Endothelial cell (in vitro differentiated cells): ENCODE measurements at regions not wholly inside any gene's neighbourhood (a gene's known extent, or its start where the extent isn't known, plus 50 kb on each side); places are given as distances from the start of the nearest gene placed in this dataset.
"Not testable (repeated sequence)": the region's sequence is repeated elsewhere in the genome, so short reads cannot be mapped to it uniquely, and the experiment has no call there.

Experiments
- DNase-seq: peaks from one replicate; pipeline ENCODE4 v3.0.0; 2021; ENCODE audit warnings: low spot score
- H3K27ac Mint-ChIP-seq: one replicate; pipeline ENCODE4 v1.8.0; 2021; ENCODE audit warnings: mixed read lengths, inconsistent platforms; ENCODE audit not compliant: unreplicated experiment
- H3K27me3 Mint-ChIP-seq: one replicate; pipeline ENCODE4 v1.8.0; 2021; ENCODE audit warnings: mild to moderate bottlenecking, moderate library complexity, mixed read lengths, inconsistent platforms; ENCODE audit not compliant: unreplicated experiment
- H3K36me3 Mint-ChIP-seq: one replicate; pipeline ENCODE4 v1.8.0; 2021; ENCODE audit warnings: mild to moderate bottlenecking, low read depth, mixed read lengths, inconsistent platforms; ENCODE audit not compliant: unreplicated experiment
- H3K4me1 Mint-ChIP-seq: one replicate; pipeline ENCODE4 v1.8.0; 2021; ENCODE audit warnings: mild to moderate bottlenecking, mixed read lengths, inconsistent platforms; ENCODE audit not compliant: unreplicated experiment
- H3K4me3 Mint-ChIP-seq: one replicate; pipeline ENCODE4 v1.8.0; 2021; ENCODE audit warnings: mild to moderate bottlenecking, mixed read lengths, inconsistent platforms; ENCODE audit not compliant: unreplicated experiment
- H3K9me3 Mint-ChIP-seq: one replicate; pipeline ENCODE4 v1.8.0; 2021; ENCODE audit warnings: mixed read lengths, inconsistent platforms; ENCODE audit not compliant: unreplicated experiment
- TF ChIP-seq, protein P1 (sequence below): fragments of 200-600 bp; sonication (generic); IDR thresholded peaks from one replicate; pipeline ENCODE4 v1.5.0; 2021; ENCODE audit warnings: antibody characterized with exemption; ENCODE audit not compliant: unreplicated experiment

DNA sequence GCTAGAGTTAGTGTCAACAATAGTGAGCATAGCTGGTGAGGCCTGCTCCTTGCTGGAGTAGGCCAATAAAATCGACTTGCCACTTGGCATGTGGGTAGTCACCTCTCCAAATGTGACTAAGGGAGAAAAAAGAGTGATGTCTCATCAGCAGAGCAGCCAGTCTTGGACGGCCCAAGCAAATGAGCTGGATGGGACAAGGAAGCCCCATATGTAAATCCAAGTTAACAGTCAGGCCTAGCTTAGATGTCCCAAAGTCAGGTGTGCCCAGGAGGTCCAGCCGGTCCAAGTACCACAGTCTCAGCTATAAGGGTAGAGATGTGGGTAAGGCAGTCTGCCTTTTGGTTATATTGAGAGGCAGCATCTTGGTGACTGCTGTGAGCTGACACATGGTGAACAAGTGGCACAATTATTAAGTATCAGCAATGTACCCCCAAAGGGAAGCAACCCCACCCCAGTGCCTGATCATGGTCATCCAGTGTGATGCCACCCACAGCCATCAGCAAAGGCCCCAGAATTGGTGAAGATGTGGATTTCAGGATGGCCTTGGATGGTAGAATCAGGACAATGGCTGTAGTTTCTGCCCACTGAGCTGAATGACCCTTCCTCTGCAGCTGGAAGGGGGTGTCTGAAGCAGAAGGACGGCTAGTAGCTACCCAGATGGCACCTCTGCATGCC lies 83.4 kb downstream of the TNFRSF13B start:
- Mint-ChIP-seq H3K9me3 (no peaks in the 10 kb centered on the region), H3K27ac (no peak overlapping the region), H3K27me3 (peaks cover 2% of the 10 kb centered on the region), H3K36me3 (no peaks in the 10 kb centered on the region), H3K4me1 (no peaks in the 10 kb centered on the region), H3K4me3 (no peak overlapping the region)
- DNase-seq, result no peak
- TF ChIP-seq, protein P1, sequence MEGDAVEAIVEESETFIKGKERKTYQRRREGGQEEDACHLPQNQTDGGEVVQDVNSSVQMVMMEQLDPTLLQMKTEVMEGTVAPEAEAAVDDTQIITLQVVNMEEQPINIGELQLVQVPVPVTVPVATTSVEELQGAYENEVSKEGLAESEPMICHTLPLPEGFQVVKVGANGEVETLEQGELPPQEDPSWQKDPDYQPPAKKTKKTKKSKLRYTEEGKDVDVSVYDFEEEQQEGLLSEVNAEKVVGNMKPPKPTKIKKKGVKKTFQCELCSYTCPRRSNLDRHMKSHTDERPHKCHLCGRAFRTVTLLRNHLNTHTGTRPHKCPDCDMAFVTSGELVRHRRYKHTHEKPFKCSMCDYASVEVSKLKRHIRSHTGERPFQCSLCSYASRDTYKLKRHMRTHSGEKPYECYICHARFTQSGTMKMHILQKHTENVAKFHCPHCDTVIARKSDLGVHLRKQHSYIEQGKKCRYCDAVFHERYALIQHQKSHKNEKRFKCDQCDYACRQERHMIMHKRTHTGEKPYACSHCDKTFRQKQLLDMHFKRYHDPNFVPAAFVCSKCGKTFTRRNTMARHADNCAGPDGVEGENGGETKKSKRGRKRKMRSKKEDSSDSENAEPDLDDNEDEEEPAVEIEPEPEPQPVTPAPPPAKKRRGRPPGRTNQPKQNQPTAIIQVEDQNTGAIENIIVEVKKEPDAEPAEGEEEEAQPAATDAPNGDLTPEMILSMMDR, result no peak

DNA sequence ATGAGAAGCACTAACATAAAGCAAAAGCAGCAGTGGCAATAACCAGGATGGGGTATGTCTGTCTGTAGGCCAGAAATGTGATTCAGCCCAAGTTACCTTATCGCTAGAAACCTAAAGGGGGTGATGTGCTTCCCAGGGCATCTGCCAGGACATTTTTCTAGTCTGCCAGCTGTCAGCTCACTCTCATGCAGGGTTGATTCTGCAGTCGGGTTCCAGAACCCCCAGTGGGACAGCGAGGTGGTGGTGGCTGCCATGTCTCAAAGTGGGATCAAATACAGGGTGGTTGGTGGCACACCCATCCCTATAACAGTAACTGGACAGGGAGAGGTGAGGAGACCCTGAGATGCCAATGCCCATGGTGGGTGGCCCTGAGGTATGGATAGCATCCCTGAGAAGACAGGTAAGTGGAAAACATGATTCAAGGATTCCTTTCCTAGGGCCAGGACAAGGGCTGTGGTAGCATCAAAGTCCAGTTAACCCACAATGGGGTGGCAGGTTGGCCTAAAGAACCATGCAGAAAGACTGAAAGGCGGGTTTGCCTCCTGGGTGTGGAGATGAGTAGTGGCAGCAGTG lies 84.3 kb downstream of the TNFRSF13B start:
- TF ChIP-seq, protein P1, result no peak
- no peaks in the 10 kb centered on the region for H3K36me3 Mint-ChIP-seq
- H3K4me1 Mint-ChIP-seq, result no peaks in the 10 kb centered on the region
- no peak overlapping the region for H3K27ac Mint-ChIP-seq
- H3K9me3 Mint-ChIP-seq, result no peaks in the 10 kb centered on the region
- H3K4me3 Mint-ChIP-seq, result no peak overlapping the region
- H3K27me3 Mint-ChIP-seq, result peaks cover 4% of the 10 kb centered on the region
- no peak for DNase-seq

GRCh38 chr17:16886655-16887322 lies 85.1 kb downstream of the TNFRSF13B start:
- no peak overlapping the region for H3K27ac Mint-ChIP-seq
- DNase-seq, result no peak
- no peak overlapping the region for H3K4me3 Mint-ChIP-seq
- no peaks in the 10 kb centered on the region for H3K36me3 Mint-ChIP-seq
- H3K9me3 Mint-ChIP-seq, result no peaks in the 10 kb centered on the region
- H3K4me1 Mint-ChIP-seq, result no peaks in the 10 kb centered on the region
- TF ChIP-seq, protein P1, result no peak
- H3K27me3 Mint-ChIP-seq, result peaks cover 4% of the 10 kb centered on the region

- H3K4me3 Mint-ChIP-seq, DNase-seq, H3K27ac Mint-ChIP-seq, H3K36me3 Mint-ChIP-seq, H3K4me1 Mint-ChIP-seq, H3K27me3 Mint-ChIP-seq, H3K9me3 Mint-ChIP-seq: not testable (repeated sequence)
These were observed 86.7 kb downstream of the TNFRSF13B start for GRCh38 chr17:16885204-16885603.

DNA sequence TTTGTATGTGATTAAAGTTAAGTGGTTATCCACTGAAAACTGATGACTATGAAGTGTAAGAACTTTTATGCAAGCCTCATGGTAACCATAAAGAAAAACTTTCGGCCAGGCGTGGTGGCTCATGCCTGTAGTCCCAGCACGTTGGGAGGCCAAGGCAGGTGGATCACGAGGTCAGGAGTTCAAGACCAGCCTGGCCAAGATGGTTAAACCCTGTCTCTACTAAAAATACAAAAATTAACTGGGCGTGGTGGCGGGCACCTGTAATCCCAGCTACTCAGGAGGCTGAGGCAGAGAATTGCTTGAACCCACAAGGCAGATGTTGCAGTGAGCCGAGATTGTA lies 89.0 kb downstream of the TNFRSF13B start:
- H3K4me1 Mint-ChIP-seq, H3K36me3 Mint-ChIP-seq, DNase-seq: not testable (repeated sequence)

More for the DNA sequence above, 89.0 kb downstream of the TNFRSF13B start:
- not testable (repeated sequence) for H3K9me3 Mint-ChIP-seq, H3K27me3 Mint-ChIP-seq, H3K4me3 Mint-ChIP-seq, H3K27ac Mint-ChIP-seq
